ENCODE measurements at regions not wholly inside any gene's neighbourhood (a gene's known extent, or its start where the extent isn't known, plus 50 kb on each side); places are given as distances from the start of the nearest gene placed in this dataset.

- TF ChIP-seq CTCF (conservative IDR thresholded peaks at IDR 0.05; ENCODE audit: low read depth, low read length) (no peak), EZH2 (IDR thresholded peaks at IDR 0.05; ENCODE audit: low read length, unreplicated experiment) (no peak)
These were observed 259.4 kb upstream of the DAB1 start for GRCh38 chr1:57683037-57683942.

All from PC-3 (cell line).